Stimulated activated naive CD8-positive, alpha-beta T cell treated with anti-CD3 and anti-CD28 coated beads, Interleukin-15, Interleukin-2, amounts not matched to agents 100 ng/mL and 50 ng/mL, for 24 hours (primary cell): ENCODE measurements at regions not wholly inside any gene's neighbourhood (a gene's known extent, or its start where the extent isn't known, plus 50 kb on each side); places are given as distances from the start of the nearest gene placed in this dataset.
"Not testable (repeated sequence)": the region's sequence is repeated elsewhere in the genome, so short reads cannot be mapped to it uniquely, and the experiment has no call there.

Source experiments
- H3K27ac Mint-ChIP-seq: one replicate; pipeline ENCODE4 v1.8.0; 2021; ENCODE audit warnings: mild to moderate bottlenecking, mixed read lengths
- H3K27me3 Mint-ChIP-seq: one replicate; pipeline ENCODE4 v1.8.0; 2021; ENCODE audit warnings: mixed read lengths
- H3K36me3 Mint-ChIP-seq: one replicate; pipeline ENCODE4 v1.8.0; 2021; ENCODE audit warnings: low read depth, mixed read lengths
- H3K4me1 Mint-ChIP-seq: one replicate; pipeline ENCODE4 v1.8.0; 2021; ENCODE audit warnings: low read depth, mixed read lengths
- H3K4me3 Mint-ChIP-seq: one replicate; pipeline ENCODE4 v1.8.0; 2021; ENCODE audit warnings: mild to moderate bottlenecking, mixed read lengths
- H3K9me3 Mint-ChIP-seq: one replicate; pipeline ENCODE4 v1.8.0; 2021; ENCODE audit warnings: mixed read lengths

- H3K9me3 Mint-ChIP-seq = no peaks in the 10 kb centered on the region
- H3K27ac Mint-ChIP-seq = no peak overlapping the region
- no peaks in the 10 kb centered on the region for H3K36me3 Mint-ChIP-seq
- H3K27me3 Mint-ChIP-seq = peaks cover 4% of the 10 kb centered on the region
- no peaks in the 10 kb centered on the region for H3K4me1 Mint-ChIP-seq
- no peak overlapping the region for H3K4me3 Mint-ChIP-seq
Observed at GRCh38 chr2:224650815-224651439, 65.2 kb downstream of the CCDC195 start.

- not testable (repeated sequence) for H3K9me3 Mint-ChIP-seq, H3K4me3 Mint-ChIP-seq, H3K4me1 Mint-ChIP-seq, H3K27ac Mint-ChIP-seq, H3K36me3 Mint-ChIP-seq, H3K27me3 Mint-ChIP-seq
Observed at GRCh38 chr2:224647684-224648083, 62.5 kb upstream of the CUL3 start.

- Mint-ChIP-seq H3K27me3 (peaks cover 3% of the 10 kb centered on the region), H3K36me3 (no peaks in the 10 kb centered on the region), H3K27ac (no peak overlapping the region), H3K4me1 (no peaks in the 10 kb centered on the region), H3K4me3 (no peak overlapping the region), H3K9me3 (no peaks in the 10 kb centered on the region)
Observed at GRCh38 chr2:224646242-224646846, 61.2 kb upstream of the CUL3 start.

- no peaks in the 10 kb centered on the region for H3K9me3 Mint-ChIP-seq
- no peak overlapping the region for H3K4me3 Mint-ChIP-seq
- H3K36me3 Mint-ChIP-seq = no peaks in the 10 kb centered on the region
- no peak overlapping the region for H3K27ac Mint-ChIP-seq
- no peaks in the 10 kb centered on the region for H3K4me1 Mint-ChIP-seq
- no peaks in the 10 kb centered on the region for H3K27me3 Mint-ChIP-seq
Observed at GRCh38 chr2:224645722-224646121, 60.6 kb upstream of the CUL3 start.

- Mint-ChIP-seq H3K27ac (no peak overlapping the region), H3K4me1 (peaks cover 12% of the 10 kb centered on the region), H3K36me3 (no peaks in the 10 kb centered on the region), H3K27me3 (no peaks in the 10 kb centered on the region), H3K4me3 (no peak overlapping the region), H3K9me3 (no peaks in the 10 kb centered on the region)
Observed at GRCh38 chr2:224640679-224641078, 55.5 kb upstream of the CUL3 start.

- Mint-ChIP-seq H3K27me3 (no peaks in the 10 kb centered on the region), H3K4me3 (no peak overlapping the region), H3K4me1 (peaks cover 12% of the 10 kb centered on the region), H3K27ac (peak overlapping the region; percentile 38), H3K36me3 (no peaks in the 10 kb centered on the region), H3K9me3 (no peaks in the 10 kb centered on the region)
Observed at GRCh38 chr2:224638301-224638823, 53.2 kb upstream of the CUL3 start.
